ENCODE measurements at regions not wholly inside any gene's neighbourhood (a gene's known extent, or its start where the extent isn't known, plus 50 kb on each side); places are given as distances from the start of the nearest gene placed in this dataset.
"Not testable (repeated sequence)": the region's sequence is repeated elsewhere in the genome, so short reads cannot be mapped to it uniquely, and the experiment has no call there.

DNA sequence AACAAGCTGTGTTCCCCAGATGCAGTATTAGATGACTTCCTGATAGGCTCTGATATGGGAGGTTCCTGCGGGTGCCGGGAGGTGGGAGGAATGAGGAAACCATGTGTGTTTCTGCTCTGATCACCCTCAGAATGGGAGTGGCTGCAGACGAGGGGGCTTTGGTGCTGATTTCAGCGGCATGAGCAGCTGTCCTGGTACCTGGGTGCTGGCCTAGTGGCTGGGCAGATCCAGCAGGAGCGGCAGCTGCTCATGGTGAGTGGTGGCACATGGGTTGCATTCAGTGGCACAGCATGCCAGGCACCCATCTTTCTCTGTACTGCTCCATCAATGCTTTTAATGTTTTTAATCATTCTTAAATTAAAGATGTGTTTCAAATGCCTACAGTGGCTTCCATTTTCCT lies 177.2 kb upstream of the NETO1 start:
- no peak for FAIRE-seq

DNA sequence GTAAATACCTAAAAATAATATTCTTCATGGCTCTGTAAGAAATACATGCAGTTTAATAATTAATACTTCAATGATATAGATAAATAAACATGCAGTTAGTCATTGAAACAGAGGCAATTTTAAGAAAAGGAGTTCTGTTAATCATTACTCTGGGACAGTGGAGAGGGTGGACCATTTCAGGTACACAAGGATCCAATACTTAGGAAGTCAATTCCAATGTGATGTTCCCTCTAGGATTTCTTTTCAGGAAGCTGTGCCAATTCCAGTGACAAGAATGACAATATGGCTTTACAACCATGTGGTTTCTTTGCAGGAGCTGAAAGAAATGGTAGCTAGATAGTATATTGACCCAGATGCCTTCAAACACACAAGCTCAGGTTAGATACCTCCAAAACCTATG lies 175.8 kb upstream of the NETO1 start:
- FAIRE-seq: no peak

DNA sequence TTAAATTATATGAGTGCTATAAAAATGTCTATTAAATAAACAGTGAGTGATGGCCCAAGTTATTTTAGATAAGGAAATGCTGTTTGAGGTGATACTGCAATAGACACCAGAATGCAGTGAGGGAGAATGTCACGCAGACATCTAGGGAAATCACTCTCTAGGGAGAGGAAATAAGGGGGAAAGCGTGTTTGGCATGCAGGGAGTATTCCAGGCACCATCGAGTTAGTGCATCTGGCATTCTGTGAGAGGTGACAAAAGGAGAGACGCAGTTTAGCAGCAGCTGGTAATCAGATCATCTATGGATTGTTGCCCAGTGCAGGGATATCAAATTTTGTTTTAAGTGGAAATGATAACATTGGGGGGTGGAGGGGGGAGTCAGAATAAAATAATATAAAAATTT lies 175.4 kb upstream of the NETO1 start:
- FAIRE-seq: no peak

DNA sequence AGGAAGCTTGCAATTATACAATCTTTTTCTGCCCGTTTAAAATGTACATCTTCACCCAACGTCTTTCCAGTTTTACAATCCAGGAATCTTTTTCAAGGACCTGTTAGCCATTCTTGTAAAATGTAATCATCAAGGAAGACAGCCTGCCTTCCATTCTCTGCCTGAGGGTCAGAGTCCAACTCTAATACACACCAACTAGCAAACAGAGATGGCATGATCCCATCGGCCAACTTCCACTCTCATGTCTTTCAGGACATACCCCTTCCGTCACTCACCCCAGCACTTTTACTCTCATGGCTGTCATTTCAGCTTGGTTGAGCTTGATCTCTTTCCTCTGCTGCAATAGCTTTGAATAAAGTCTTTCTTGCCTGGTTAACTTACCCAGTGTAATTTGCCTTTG lies 172.5 kb upstream of the NETO1 start:
- FAIRE-seq: no peak

DNA sequence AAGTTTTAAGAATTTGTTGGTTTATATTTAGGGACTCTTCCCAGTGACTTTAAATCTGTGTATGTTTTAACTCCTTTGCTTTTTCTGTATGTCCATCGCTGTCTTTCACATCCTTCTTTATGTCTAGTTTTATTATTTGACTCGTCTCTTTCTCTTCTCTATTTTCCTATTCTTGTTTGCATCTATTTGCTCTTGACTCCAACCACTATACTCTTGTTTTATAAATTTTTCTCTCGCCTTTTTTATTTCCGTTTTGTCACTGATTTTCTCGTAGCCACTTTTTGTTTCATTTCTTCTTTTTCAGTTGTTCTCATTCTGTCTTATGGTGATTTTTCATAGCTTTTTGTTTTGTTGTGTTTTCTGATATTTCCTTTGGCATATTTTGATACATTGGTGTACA lies 170.5 kb upstream of the NETO1 start:
- no peak for FAIRE-seq

DNA sequence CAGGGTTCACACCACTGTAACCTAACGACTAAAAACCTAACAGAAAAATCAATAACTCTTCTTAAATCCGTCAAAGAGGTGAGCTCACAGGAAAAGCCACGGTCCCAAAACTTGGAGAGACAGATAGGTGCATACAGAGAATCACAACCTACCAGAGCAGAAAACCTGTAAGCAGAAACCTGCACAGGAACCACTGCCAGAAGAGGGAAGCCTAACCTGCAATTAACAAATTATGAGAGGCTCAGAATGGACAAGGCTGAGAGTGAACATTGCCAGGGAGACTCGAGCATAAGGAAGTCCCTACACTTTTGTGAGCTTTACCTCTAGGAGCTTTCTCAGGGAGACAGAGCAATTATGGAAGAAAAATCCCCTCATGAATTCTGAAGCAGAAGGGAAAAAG lies 156.2 kb upstream of the NETO1 start:
- no peak for FAIRE-seq

DNA sequence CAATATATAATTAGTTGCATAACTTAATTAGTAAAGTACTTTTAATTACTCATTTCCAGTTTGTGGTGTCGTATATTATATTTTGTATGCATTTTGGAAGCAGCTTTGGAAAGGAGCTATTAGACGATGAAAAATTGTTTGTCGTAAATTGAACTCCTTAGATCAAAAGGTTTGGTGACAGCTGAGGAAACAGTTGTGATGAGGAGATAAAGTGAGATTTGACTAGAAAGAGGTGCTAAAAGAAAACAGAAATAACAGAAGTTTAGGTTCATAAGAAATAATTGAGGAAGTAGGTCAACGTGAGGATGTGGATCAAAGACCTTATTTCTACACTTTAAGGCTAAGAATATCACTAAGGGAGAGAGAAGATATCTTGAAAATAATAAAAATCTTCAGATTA lies 141.9 kb upstream of the NETO1 start:
- no peak for FAIRE-seq

DNA sequence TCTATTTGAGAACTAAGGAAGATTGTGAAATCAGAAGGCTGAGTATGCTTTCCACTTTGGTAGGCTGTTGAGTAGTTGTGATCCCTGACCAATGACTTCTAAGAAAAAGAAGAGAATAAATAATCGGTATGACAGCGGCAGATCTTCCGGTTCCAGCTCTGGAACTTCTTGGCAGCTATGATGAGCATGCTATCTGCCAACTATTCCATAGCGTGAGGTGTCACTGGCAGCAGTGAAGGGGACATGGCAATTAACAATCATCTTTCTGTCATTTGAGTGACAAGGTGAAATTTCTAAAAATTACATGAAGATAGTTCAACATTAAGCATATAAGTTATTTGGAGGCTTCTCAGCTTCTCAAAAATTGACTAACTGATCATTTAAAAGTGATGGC lies 140.1 kb upstream of the NETO1 start:
- no peak for FAIRE-seq

DNA sequence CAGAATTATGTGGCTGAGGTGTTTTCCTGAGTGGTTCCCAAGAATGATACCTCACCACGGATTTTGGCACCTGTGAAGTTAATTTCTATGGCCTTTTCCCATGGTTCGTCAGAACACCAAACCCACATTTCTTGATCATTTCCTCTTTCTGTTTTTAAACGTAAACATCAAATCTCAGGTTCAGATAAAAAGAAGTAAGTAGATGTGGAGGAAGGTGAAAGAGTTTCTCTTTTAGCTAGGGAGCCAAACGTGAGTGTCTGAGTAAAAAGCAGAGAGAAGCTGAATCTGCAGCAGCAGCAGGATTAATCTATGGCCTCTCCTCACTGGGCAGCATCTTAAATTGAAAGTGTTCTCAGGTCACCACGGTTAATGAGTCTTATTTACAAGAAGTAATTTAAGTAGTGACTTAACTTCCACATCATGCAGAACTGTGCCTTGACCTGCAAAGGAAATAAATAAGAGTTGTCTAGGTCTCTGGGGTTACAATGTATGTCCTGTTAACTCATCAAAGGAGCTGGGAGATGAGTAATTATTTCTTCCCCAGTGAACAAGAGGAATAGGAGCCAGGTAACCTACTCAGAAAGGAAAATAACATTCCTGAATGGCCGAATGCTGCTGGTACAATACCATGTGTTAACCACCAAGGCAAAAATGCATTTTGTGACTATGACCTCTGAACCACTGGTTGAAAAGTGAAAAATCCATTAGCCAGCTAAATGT lies 139.6 kb upstream of the NETO1 start:
- FAIRE-seq: no peak

DNA sequence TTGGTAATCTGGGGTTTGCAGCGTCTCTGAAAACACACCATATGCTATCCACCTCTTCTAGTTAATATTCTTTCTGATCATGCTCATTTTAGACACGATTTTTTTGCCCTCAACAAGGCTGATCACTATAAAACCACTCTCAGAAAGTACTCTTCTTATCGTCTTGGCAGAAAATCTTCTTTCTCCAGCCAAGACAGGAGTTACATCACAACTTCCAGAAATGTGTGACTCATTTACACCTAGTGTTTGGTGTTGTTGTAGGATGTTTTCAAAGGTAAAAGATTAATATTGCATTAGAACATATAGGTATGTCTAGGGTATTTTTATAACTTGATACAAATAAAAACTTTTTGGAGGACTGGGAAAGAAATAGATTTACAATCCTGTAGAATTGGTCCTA lies 138.5 kb upstream of the NETO1 start:
- FAIRE-seq: no peak

DNA sequence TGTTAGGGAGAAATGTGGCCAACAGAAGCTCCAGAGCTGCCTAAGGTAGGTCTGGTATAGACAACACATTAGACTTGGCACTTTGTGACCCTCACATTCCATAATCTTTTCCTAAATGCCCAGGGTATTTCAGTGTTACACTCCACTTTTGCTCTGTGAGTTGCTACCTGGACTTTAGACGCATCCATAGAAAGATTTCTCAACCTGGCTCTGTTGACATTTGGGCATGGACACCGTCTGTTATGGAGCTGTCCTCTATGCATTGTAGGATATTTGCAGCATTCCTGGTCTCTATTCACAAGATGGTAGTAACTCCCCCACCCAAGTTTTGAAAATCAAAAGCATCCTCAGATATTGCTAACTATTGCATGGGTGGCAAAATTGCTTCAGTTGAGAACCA lies 136.5 kb upstream of the NETO1 start:
- no peak for FAIRE-seq

DNA sequence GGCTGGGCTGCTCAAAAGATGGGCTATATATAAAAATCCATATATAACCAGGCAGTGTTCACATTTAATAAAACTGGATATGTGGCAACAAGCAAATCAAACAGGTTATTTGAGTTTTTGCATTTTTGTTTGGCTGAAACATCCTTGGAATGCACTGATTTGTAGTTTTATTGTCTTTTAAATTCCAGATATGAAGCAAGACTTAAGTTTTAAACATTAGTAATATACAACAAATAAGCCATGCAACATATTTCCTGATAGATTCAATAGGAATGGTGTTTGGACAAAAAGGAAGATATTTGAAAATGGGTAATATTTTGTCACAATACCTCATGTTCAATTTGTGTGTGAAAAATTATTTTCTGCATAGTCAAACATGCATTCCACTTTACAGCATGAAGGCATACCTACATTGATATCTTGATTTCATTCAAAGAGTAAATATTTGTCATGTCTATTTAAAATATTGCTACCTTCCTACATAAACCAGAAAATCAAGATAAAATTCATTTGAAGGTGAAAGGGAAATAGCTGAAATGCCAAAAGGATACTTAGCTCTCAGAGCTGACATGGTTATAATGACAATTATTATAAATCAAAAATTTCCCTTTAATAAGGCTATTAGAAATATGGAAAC lies 132.3 kb upstream of the NETO1 start:
- no peak for FAIRE-seq

DNA sequence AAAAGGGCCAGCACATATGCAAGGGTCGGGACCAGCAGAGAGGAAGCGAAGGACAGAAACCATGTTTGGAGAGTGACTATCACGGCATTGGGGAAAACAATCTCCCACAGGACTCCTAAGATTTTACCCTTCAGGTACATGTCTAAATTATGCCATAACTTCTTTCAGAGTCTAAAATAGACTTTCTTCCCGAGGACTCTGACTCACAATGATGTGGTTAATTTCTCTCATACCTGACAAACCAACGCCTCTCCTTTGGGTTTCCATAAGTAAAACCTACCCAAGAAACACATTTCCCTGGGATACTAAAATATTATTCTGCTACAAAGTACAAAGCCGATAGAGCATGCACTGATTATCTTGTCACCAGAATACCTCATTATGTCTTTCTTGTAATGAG lies 127.8 kb upstream of the NETO1 start:
- no peak for FAIRE-seq

DNA sequence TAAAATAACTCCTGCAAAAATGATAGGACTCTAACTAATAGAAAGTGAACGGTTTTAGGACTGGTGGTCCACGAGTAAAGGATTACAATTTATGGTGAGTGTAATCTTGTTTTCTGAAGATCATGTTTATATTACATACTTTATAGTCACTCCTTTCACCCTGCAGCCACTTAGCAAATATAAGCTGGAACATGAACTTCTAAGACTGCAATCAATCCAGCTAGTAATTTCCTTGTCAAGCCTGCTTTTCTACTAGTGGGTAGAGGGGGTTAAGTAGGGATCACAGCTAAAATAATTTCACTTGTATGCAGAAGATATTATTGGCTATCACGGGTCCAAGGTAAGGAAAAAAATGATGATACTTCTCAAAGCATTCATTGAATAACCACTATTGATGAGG lies 125.5 kb upstream of the NETO1 start:
- no peak for FAIRE-seq

DNA sequence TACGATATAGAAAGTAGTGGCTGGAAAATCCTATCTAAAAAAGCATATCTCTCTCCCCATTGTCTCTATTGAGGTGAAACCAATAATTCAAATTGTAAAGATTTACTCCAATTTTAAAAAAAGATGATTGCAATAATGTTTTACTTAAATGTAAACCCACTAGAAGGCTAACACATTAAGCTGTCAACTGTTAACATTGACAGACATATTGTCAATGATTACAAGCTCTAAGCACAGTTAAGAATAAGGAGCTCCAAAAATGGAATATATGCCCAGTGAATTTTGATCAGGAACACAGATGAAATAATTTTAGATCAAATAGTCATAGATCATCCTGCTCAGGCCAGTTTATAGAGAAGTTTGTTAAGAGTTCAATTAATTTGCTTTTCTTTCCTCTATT lies 123.6 kb upstream of the NETO1 start:
- no peak for FAIRE-seq

DNA sequence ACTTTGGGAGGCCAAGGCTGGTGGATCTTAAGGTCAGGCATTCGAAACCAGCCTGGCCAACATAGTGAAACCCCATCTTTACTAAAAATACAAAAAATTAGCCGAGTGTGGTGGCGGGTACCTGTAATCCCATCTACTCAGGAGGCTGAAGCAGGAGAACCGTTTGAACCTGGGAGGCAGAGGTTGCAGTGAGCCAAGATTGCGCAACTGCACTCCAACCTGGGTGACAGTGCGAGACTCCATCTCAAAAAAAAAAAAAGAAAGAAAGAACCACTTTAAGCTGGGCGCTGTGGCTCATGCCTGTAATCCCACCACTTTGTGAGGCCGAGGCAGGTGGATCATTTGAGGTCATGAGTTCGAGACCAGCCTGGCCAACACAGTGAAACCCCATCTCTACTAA lies 119.8 kb upstream of the NETO1 start:
- not testable (repeated sequence) for FAIRE-seq

DNA sequence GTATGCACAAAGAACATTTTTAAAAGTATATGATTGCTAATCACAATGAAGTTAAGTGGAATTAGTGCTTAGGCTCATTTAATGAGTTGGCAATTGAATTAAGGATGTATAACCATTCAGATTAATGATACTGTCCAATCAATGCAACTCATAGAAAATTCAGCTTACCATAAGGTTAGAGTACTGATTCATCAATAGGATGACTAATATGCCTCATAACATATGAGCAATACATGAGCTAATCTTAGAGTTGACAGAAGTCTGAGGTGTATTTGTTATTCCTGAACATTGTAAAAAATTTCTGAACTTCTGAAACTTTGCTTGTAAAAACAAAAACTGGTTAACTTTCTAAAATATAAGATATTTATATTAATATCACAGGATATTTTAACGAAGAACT lies 118.3 kb upstream of the NETO1 start:
- FAIRE-seq: no peak

DNA sequence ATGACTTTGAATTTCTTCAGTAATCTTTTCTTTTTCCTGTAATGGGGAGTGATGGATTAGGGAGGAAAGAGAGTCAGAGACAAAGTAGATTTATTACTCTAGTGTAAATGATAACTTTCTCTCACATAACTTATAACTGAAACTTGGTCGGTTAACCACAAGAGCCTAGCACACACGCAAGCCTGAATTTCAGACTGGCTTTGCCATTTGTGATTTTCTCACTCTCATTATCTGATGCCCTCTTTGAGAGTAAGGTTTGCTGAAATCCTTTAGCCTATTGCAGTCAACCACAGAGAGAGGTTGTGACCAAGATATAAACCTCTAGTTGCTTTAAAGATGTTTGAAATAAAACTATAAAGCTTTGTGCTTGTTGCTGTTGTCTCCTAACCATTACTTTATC lies 117.9 kb upstream of the NETO1 start:
- no peak for FAIRE-seq

DNA sequence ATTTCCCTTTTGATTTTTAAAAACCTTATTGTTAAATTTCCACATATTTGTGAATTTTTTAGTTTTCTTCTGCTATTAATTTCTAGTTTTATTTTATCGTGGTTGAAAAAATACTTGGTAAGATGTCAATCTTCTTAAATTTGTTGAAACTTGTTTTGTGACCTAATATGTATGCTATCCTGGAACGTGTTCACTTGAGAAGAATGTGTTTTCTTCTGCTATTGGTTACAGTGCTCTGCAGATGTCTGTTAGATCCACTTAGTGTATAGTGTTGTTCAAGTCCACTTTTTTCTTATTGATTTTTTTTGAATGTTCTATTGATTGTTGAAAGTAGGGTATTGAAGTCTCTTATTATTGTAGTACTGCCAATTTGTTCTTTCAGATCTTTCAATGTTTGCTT lies 116.5 kb upstream of the NETO1 start:
- FAIRE-seq: no peak

DNA sequence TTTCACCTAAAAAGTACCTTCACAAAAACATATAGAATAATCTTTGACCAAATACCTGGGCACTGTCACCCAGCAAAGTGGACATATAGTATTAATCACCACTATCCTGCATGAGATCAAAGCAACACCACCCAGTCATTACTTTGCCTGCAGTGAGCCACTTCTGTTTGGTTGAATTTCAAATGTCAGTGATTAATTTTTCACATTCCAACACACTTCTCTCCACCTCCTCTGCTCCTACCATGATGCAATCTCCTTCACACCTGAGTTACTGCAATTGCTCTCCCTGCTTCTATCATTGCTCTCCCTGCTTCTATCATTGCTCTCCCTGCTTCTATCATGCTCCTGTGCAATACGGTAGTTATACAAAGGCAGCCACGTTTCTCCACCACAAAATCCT lies 106.1 kb upstream of the NETO1 start:
- FAIRE-seq: no peak

DNA sequence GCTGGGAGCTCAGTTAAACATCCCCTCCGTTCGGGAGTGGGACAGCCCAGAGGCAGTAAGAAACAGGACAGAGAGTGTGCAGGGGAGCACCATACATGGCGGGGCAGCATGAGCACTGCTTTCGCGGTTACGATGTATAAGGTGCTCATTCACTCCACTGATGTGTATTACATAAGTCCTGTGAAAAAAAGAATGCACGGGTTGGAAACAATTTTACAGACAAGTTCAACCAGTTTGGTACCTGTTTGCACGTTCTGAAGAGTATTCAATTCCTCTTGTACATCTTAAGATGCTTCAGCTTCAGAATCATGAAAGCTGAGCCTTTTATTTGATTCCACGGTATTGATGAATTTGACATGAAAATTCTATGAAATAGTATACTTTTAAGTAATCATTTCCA lies 97.8 kb upstream of the NETO1 start:
- FAIRE-seq: no peak

DNA sequence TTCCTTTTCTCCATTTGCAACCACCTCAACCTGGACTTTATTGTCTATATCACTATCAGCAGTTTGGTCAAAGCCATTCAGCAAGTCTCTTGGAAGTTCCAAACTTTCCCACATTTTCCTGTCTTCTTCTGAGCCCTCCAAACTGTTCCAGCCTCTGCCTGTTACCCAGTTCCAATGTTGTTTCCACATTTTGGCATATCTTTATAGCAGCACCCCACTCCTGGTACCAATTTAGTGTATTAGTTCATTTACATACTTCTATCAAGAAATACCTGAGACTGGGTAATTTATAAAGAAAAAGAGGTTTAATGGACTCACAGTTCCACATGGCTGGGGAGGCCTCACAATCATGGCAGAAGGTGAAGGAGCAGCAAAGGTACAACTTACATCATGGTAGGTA lies 90.4 kb upstream of the NETO1 start:
- not testable (repeated sequence) for FAIRE-seq

DNA sequence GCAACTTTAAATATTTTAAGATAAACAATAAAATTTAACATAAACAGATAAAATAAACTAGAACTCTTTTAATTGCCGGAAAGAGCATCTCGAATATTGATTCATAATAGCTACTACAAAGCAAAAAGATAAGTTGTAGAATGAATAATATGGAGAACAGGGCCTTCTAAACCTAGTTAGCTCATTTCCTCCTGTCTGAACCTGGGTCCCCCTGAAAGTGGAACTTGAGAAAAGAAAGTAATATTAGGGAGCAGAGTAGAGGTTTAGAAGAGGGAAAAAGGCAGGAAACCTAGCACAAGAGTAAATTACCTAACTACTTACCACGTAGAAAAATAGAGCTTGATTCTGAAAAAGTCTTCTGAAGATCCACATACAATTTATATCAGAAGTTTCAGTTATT lies 80.7 kb upstream of the NETO1 start:
- no peak for FAIRE-seq

DNA sequence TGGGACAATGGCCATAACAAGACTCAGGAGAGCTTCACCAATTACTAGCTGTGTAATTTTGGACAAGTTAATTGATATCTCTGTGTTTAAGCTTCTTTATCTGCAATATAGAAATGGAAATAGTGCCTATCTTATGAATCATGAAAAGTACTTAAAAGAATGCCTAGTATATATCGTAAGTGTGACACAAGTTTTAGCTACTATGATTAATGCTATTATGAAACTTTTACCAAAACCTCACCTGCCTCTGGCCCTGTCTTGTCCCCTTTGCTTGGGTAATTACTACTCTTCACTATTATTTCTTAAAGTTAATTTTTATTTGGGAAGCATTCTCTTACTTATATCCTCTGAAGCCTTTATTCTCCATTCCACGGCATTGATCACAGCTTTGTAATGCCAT lies 75.0 kb upstream of the NETO1 start:
- FAIRE-seq: no peak

DNA sequence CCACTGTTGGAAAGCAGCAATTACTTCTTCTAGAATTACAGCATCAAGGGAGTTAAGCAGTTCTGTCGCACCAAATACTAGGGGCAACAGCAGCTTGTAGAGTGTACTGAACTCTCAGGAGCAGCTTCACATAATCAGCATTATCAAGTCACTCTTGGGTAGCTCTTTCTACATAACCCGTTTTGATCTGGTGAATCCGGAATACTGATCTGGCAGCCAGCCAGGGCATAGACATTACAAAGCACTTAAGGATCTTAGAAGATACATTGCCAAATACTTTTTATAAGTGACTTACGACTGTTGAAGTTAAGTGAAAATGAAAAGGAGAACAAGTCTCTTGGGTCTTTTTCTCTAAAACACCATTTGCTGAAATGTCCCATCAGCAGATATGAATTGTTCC lies 73.2 kb upstream of the NETO1 start:
- FAIRE-seq: no peak
